ENCODE measurements at regions not wholly inside any gene's neighbourhood (a gene's known extent, or its start where the extent isn't known, plus 50 kb on each side); places are given as distances from the start of the nearest gene placed in this dataset.

DNA sequence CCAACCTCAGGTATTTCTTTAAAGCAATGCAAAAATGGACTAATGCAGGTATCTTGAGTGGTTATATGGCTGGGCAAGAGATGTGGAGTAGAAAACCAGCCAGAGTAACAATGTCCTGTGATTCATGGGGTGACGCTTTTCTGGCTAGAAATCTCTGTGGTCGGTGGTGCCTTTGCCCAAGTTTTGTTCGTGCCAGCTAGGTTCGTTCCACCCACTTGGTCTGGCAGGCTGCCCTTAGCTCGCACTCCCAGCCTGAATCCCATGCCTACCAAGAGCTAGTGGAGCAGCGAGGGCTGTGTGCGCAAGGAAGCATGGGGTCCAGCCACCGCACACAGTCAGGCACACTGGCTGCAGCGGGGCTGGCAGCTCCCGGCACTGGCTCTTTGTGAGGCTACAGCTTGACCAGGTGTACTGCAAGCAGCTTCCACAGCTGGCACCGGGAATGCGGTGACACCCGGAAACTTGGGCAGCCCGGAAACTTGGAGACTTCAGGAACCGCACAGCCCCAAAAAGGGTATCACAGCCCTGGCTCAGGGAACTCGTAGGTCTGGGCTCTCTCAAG lies 349.6 kb upstream of the PCDH20 start:
- Histone ChIP-seq H4K20me1 (no peaks in the 10 kb centered on the region), H3K4me2 (no peak overlapping the region), H3K27ac (no peak overlapping the region), H3K9me3 (replicated peaks in 1 of 11) (peaks cover 0 to 4% (median 0%) of the 10 kb centered on the region in 11 experiments; a peak in 3 of 22 replicates), H3K36me3 (no peaks in the 10 kb centered on the region), H3K4me1 (no peaks in the 10 kb centered on the region), H3K9ac (no peak overlapping the region), H3K27me3 (no peaks in the 10 kb centered on the region), H3K4me3 (no peak overlapping the region)
- TF ChIP-seq Cebpa-rat (IDR thresholded peaks at IDR 0.05), result no peak

DNA sequence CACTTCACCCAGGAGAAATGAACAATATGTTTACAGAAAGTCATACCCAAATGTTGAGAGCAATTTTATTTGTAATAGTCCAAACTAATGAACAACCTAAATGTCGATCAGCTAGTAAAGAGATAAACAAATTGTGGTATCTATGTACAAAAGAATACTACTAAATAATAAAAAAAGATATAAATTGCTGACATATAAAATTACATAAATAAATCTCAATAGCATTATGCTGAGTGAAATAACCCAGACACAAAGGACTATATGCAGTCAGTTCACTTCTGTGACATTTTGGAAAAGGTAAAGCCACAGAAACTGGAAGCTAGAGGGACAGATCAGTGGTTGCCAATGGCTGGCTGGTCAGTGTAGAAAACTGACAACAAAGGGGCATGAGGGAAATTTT lies 346.0 kb upstream of the PCDH20 start:
- Histone ChIP-seq H3K4me2 (no peak overlapping the region), H3K27me3 (no peaks in the 10 kb centered on the region), H3K4me1 (no peaks in the 10 kb centered on the region)

DNA sequence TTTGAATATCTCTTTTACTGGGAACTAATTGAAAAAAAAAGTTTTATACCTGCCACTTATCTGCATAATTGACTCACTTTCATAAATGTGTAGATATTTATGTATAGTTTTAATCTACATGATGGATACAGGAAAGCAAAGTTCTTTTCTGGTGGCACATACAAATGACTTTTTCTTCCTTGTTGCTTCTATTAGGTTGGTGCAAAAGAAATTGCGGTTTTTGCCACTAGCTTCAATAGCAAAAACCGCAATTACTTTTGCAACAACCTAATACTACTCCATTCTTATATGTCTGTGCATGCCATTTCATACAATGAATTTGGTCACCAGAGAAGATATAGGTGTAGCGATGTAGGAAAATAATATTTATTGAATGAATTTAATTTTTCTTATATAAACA lies 344.5 kb upstream of the PCDH20 start:
- Histone ChIP-seq H3K36me3 (no peaks in the 10 kb centered on the region), H3K4me1 (no peaks in the 10 kb centered on the region), H3K27ac (no peak overlapping the region), H3K27me3 (no peaks in the 10 kb centered on the region), H3K9ac (no peak overlapping the region), H3K9me3 (replicated peaks in 1 of 11) (peaks cover 6 to 12% (median 11%) of the 10 kb centered on the region in 11 experiments; a peak in 17 of 22 replicates), H4K20me1 (no peaks in the 10 kb centered on the region), H3K4me2 (no peak overlapping the region), H3K4me3 (no peak overlapping the region)
- no peak for TF ChIP-seq Cebpa-rat (IDR thresholded peaks at IDR 0.05)

More for the DNA sequence above, 346.0 kb upstream of the PCDH20 start:
- no peak overlapping the region for H3K4me3 ChIP-seq
- peaks cover 0 to 4% (median 0%) of the 10 kb centered on the region in 11 experiments; a peak in 3 of 22 replicates for H3K9me3 ChIP-seq (replicated peaks in 1 of 11)
- no peaks in the 10 kb centered on the region for H4K20me1 ChIP-seq
- H3K27ac ChIP-seq, result no peak overlapping the region
- no peak overlapping the region for H3K9ac ChIP-seq
- TF ChIP-seq Cebpa-rat (IDR thresholded peaks at IDR 0.05), result no peak
- H3K36me3 ChIP-seq, result no peaks in the 10 kb centered on the region

DNA sequence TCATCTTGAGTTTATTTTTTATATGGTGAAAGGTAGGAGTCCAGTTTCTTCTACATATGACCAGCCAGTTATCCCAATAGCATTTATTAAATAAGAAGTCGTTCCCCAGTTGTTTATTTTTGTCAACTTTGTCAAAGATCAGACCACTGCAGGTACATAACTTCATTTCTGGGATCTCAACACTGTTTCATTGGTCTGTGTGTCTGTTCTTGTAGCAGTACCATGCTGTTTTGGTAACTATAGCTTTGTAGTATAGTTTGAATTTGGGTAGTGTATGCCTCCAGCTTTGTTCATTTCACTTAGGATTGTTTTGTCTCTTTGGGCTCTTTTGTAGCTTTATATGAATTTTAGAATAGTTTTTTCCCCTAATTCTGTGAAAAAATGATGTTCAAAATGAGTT lies 340.4 kb upstream of the PCDH20 start:
- H3K27me3 ChIP-seq, result no peaks in the 10 kb centered on the region
- TF ChIP-seq Cebpa-rat (IDR thresholded peaks at IDR 0.05), result no peak
- no peak overlapping the region for H3K4me2 ChIP-seq
- H3K4me1 ChIP-seq, result no peaks in the 10 kb centered on the region
- no peaks in the 10 kb centered on the region for H3K36me3 ChIP-seq
- peaks cover 6 to 13% (median 12%) of the 10 kb centered on the region in 11 experiments; a peak in 17 of 22 replicates for H3K9me3 ChIP-seq (replicated peaks in 1 of 11)
- no peak overlapping the region for H3K9ac ChIP-seq
- no peaks in the 10 kb centered on the region for H4K20me1 ChIP-seq
- H3K27ac ChIP-seq, result no peak overlapping the region
- H3K4me3 ChIP-seq, result no peak overlapping the region

DNA sequence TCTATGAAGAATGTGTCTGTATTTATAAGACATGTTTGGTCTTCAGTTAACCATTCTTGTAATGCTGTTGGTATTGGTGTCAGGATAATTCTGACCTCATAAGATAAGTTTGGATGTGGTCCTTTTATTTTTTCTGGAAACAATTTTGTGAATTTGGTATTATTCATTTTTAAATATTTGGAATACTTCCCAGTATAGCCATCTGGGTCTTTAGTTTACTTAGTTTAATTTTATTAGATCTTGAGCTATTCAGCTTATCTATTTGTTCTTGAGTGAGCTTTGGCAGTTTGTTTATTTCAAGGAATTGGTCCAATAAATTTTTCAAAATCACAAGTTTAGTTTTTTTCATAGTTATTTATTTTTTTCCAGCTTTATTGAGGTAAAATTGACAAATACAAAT lies 335.4 kb upstream of the PCDH20 start:
- Histone ChIP-seq H3K27ac (no peak overlapping the region), H3K9me3 (replicated peaks in 1 of 11) (peaks cover 4 to 10% (median 9%) of the 10 kb centered on the region in 11 experiments; a peak in 17 of 22 replicates), H3K4me2 (no peak overlapping the region), H3K9ac (no peak overlapping the region), H3K36me3 (no peaks in the 10 kb centered on the region), H4K20me1 (no peaks in the 10 kb centered on the region), H3K4me1 (no peaks in the 10 kb centered on the region), H3K27me3 (no peaks in the 10 kb centered on the region), H3K4me3 (no peak overlapping the region)
- TF ChIP-seq Cebpa-rat (IDR thresholded peaks at IDR 0.05), result no peak

DNA sequence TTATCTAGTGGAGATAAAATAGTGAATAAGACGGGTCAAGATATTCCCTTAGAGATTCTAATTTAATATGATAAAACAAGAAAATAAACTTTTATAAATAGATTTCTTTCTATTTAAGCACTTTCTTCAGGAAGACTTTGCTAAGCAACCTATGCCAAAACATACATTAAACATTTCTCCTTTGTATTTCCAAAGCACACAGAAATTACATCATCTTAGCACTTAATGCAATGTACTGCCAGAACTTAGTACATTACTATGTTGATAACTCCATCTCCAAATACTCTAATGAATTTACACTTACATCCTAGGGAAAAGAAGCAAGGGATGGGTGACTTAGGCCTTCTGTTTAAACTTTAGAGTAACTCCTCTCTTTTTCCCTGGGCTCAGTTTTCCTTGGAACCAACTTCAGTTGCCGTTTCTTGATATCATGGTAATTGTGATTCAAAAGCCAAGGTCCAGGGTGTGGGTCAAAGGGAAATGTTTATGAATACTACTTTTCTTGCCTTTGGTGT lies 322.6 kb upstream of the PCDH20 start:
- Histone ChIP-seq H3K4me2 (no peak overlapping the region), H3K4me1 (no peaks in the 10 kb centered on the region), H3K36me3 (no peaks in the 10 kb centered on the region), H3K4me3 (no peak overlapping the region), H3K27ac (no peak overlapping the region), H3K9me3 (replicated peaks in 1 of 11) (no peaks in the 10 kb centered on the region), H4K20me1 (no peaks in the 10 kb centered on the region), H3K9ac (no peak overlapping the region), H3K27me3 (no peaks in the 10 kb centered on the region)
- no peak for TF ChIP-seq Cebpa-rat (IDR thresholded peaks at IDR 0.05)

DNA sequence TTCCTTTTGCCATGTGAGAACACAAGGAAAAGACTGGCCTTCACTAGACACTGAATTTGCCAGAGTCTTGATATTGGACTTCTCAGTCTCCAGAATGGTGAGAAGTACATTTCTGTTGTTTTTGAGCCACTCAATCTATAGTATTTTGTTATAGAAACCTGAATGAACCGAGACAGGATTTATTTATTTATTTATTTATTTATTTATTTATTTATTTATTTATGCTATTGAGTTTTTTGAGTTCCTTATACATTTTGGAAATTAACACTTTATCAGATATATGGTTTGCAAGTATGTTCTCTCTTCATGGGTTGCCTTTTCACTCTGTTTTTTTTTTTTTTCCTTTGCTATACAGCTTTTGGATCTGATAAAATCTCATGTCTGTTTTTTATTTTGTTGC lies 319.0 kb upstream of the PCDH20 start:
- H3K9me3 ChIP-seq (replicated peaks in 1 of 11), result 0 out of 22 replicates have a peak, but pooled peaks cover 0 to 5% (median 0%) of the 10 kb centered on the region in 11 experiments
- no peaks in the 10 kb centered on the region for H4K20me1 ChIP-seq
- H3K27ac ChIP-seq, result no peak overlapping the region
- no peaks in the 10 kb centered on the region for H3K27me3 ChIP-seq
- TF ChIP-seq Cebpa-rat (IDR thresholded peaks at IDR 0.05), result no peak
- H3K9ac ChIP-seq, result no peak overlapping the region
- H3K4me1 ChIP-seq, result no peaks in the 10 kb centered on the region
- no peak overlapping the region for H3K4me3 ChIP-seq
- no peak overlapping the region for H3K4me2 ChIP-seq
- no peaks in the 10 kb centered on the region for H3K36me3 ChIP-seq

DNA sequence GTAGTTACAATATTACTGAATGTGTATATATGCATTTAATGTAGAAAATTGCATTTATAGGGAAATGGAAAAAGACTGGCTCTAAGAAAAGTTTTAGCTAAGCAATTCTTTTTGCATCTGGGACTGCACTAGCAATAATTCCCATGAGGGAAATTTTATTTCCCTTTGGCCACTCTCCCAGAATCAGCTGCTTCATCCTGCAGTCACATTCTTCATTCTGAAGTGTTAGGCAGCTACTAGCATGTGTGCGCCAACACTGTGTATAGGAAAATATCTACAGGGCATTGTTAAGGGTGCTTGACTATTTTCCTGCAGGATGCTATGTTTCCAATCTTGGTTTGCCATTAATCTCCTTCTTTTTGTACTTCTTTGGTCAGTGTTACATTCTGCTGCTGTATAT lies 312.8 kb upstream of the PCDH20 start:
- no peak for TF ChIP-seq Cebpa-rat (IDR thresholded peaks at IDR 0.05)
- Histone ChIP-seq H3K27ac (no peak overlapping the region), H3K4me3 (no peak overlapping the region), H3K4me2 (no peak overlapping the region), H3K27me3 (no peaks in the 10 kb centered on the region), H3K9ac (no peak overlapping the region), H3K36me3 (no peaks in the 10 kb centered on the region), H4K20me1 (no peaks in the 10 kb centered on the region), H3K9me3 (replicated peaks in 1 of 11) (0 out of 22 replicates have a peak, but pooled peaks cover 0 to 5% (median 0%) of the 10 kb centered on the region in 11 experiments), H3K4me1 (no peaks in the 10 kb centered on the region)

DNA sequence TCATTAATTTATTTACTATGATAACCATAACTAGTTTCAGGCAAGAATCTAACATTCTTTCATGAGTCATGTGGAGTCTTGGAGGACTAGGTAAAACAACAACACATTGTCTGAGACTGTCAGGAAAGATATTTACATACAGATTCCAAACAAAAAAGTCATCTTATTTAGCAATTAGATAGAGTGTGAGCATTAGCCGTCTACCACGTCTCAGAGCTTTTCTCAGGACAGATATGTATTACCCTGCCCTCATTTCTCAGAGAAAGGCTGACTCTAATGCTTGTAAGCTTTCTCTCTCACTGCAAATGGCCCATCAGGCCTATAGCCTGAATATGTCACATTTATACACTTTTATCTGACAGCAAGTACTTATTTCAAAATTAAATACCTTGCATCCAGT lies 312.1 kb upstream of the PCDH20 start:
- Histone ChIP-seq H3K9me3 (replicated peaks in 1 of 11) (0 out of 22 replicates have a peak, but pooled peaks cover 0 to 2% (median 0%) of the 10 kb centered on the region in 11 experiments), H3K4me1 (no peaks in the 10 kb centered on the region), H3K4me3 (no peak overlapping the region), H3K9ac (no peak overlapping the region), H3K27ac (no peak overlapping the region), H3K4me2 (no peak overlapping the region), H4K20me1 (no peaks in the 10 kb centered on the region), H3K36me3 (no peaks in the 10 kb centered on the region), H3K27me3 (no peaks in the 10 kb centered on the region)
- TF ChIP-seq Cebpa-rat (IDR thresholded peaks at IDR 0.05), result no peak

DNA sequence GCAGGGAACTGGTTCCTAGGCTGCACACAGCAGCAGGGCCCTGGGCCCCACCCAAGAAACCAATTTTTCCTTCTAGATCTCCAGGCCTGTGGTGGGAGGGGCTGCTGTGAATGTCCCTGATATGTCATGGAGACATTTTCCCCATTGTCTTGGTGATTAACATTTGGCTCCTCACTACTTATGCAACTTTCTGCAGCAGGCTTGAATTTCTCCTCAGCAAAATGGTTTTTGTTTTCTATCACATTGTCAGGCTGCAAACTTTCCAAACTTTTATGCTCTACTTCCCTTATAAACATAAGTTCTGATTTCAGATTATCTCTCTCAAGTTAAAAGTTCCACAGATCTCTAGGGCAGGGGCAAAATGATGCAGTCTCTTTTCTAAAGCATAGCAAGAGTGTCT lies 310.2 kb upstream of the PCDH20 start:
- Histone ChIP-seq H3K4me1 (no peaks in the 10 kb centered on the region), H4K20me1 (no peaks in the 10 kb centered on the region), H3K4me2 (no peak overlapping the region), H3K9me3 (replicated peaks in 1 of 11) (no peaks in the 10 kb centered on the region), H3K27me3 (no peaks in the 10 kb centered on the region), H3K27ac (no peak overlapping the region), H3K4me3 (no peak overlapping the region), H3K9ac (no peak overlapping the region), H3K36me3 (no peaks in the 10 kb centered on the region)
- no peak for TF ChIP-seq Cebpa-rat (IDR thresholded peaks at IDR 0.05)
